ENCODE measurements at regions not wholly inside any gene's neighbourhood (a gene's known extent, or its start where the extent isn't known, plus 50 kb on each side); places are given as distances from the start of the nearest gene placed in this dataset.

GRCh38 chr4:124414276-124415040 lies 298.1 kb downstream of the ANKRD50 start:
- dilution Hi-C loops (cut with MboI; ENCODE audit: extremely low pct_ligation_motif_present, low sequenced_read_pairs), result no loop called here
- Histone ChIP-seq H3K4me3 (ENCODE audit: control insufficient read depth in 2 of 3, extremely low read depth in 1 of 3, insufficient read depth in 2 of 3, low read depth in 1 of 3, low read length in 3 of 3) (no peak overlapping the region), H3K9me3 (ENCODE audit: control insufficient read depth, low read depth, low read length) (no peaks in the 10 kb centered on the region), H3K36me3 (ENCODE audit: control insufficient read depth in 2 of 2, extremely low read depth in 1 of 2, insufficient read depth in 2 of 2, low read length in 2 of 2) (no peaks in the 10 kb centered on the region), H3K9me1 (ENCODE audit: control insufficient read depth, extremely low read depth, insufficient read depth, low read length) (no peaks in the 10 kb centered on the region), H4K20me1 (ENCODE audit: control insufficient read depth, extremely low read depth, insufficient read depth, low read length) (no peaks in the 10 kb centered on the region), H2AFZ (ENCODE audit: control insufficient read depth, low read length) (no peak overlapping the region), H3K4me2 (ENCODE audit: control insufficient read depth, extremely low read depth, insufficient read depth, low read depth, low read length) (no peak overlapping the region), H3K27ac (ENCODE audit: control insufficient read depth, insufficient read depth, low read length) (no peak overlapping the region), H3K4me1 (ENCODE audit: control insufficient read depth, extremely low read depth, insufficient read depth, low read length) (peaks cover 7% of the 10 kb centered on the region), H3K79me2 (ENCODE audit: control insufficient read depth, insufficient read depth, low read length) (no peaks in the 10 kb centered on the region), H3K9ac (ENCODE audit: control insufficient read depth, extremely low read depth, insufficient read depth, low read length) (no peak overlapping the region), H3K27me3 (ENCODE audit: control insufficient read depth, extremely low read depth, insufficient read depth, low read length) (no peaks in the 10 kb centered on the region)
- DNase-seq (ENCODE audit: low read depth, low spot score) (no peak), FAIRE-seq (peak; percentile 58)
- TF ChIP-seq CTCF (optimal IDR thresholded peaks at IDR 0.05 in 1 of 3, IDR thresholded peaks at IDR 0.05 in 1 of 3, conservative IDR thresholded peaks at IDR 0.05 in 1 of 3; ENCODE audit: extremely low read depth in 1 of 3, insufficient read depth in 2 of 3, low read length in 3 of 3) (no peak), EZH2 (IDR thresholded peaks at IDR 0.05; ENCODE audit: low read length) (no peak)

GRCh38 chr4:124415146-124415545 lies 297.4 kb downstream of the ANKRD50 start:
- TF ChIP-seq CTCF (optimal IDR thresholded peaks at IDR 0.05 in 1 of 3, IDR thresholded peaks at IDR 0.05 in 1 of 3, conservative IDR thresholded peaks at IDR 0.05 in 1 of 3; ENCODE audit: extremely low read depth in 1 of 3, insufficient read depth in 2 of 3, low read length in 3 of 3), result no peak
- no peak for TF ChIP-seq EZH2 (IDR thresholded peaks at IDR 0.05; ENCODE audit: low read length)
- dilution Hi-C loops (cut with MboI; ENCODE audit: extremely low pct_ligation_motif_present, low sequenced_read_pairs), result no loop called here
- FAIRE-seq (peak; percentile 23), DNase-seq (ENCODE audit: low read depth, low spot score) (no peak)
- no peak overlapping the region for H3K4me2 ChIP-seq (ENCODE audit: control insufficient read depth, extremely low read depth, insufficient read depth, low read depth, low read length)
- no peaks in the 10 kb centered on the region for H4K20me1 ChIP-seq (ENCODE audit: control insufficient read depth, extremely low read depth, insufficient read depth, low read length)
- no peaks in the 10 kb centered on the region for H3K79me2 ChIP-seq (ENCODE audit: control insufficient read depth, insufficient read depth, low read length)
- no peak overlapping the region for H3K27ac ChIP-seq (ENCODE audit: control insufficient read depth, insufficient read depth, low read length)
- no peaks in the 10 kb centered on the region for H3K9me1 ChIP-seq (ENCODE audit: control insufficient read depth, extremely low read depth, insufficient read depth, low read length)
- no peak overlapping the region for H3K4me3 ChIP-seq (ENCODE audit: control insufficient read depth in 2 of 3, extremely low read depth in 1 of 3, insufficient read depth in 2 of 3, low read depth in 1 of 3, low read length in 3 of 3)
- H3K27me3 ChIP-seq (ENCODE audit: control insufficient read depth, extremely low read depth, insufficient read depth, low read length), result no peaks in the 10 kb centered on the region
- H3K4me1 ChIP-seq (ENCODE audit: control insufficient read depth, extremely low read depth, insufficient read depth, low read length), result peaks cover 7% of the 10 kb centered on the region
- H3K9me3 ChIP-seq (ENCODE audit: control insufficient read depth, low read depth, low read length), result no peaks in the 10 kb centered on the region
- H2AFZ ChIP-seq (ENCODE audit: control insufficient read depth, low read length), result no peak overlapping the region
- no peaks in the 10 kb centered on the region for H3K36me3 ChIP-seq (ENCODE audit: control insufficient read depth in 2 of 2, extremely low read depth in 1 of 2, insufficient read depth in 2 of 2, low read length in 2 of 2)
- H3K9ac ChIP-seq (ENCODE audit: control insufficient read depth, extremely low read depth, insufficient read depth, low read length), result no peak overlapping the region
